ENCODE measurements at regions not wholly inside any gene's neighbourhood (a gene's known extent, or its start where the extent isn't known, plus 50 kb on each side); places are given as distances from the start of the nearest gene placed in this dataset.
A peak's percentile ranks its signal among the peaks of the same experiment; 100 is the strongest.

DNA sequence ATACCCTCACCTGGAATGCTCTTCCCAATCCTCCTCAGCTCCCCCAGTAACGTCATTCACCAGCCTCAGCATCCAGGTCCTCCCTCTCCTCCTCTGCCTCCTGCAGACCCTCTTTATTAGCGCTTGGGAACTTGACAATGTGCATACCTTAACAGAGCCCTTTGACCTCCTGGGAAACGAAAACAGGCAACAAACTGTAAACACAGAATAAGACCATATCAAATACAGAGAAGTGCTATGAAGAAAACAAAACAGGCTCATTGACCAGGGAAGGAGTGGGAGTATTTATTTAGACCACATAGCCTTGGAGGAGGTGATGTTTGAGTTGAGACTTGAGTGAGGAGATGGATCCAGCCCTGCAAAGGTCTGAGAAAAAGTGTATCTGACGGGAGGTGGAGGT lies 107.9 kb upstream of the SLC7A1 start:
- no peak for DNase-seq (ENCODE audit: low read depth)
- no peak overlapping the region for H3K4me3 ChIP-seq (ENCODE audit: low read length)
- TF ChIP-seq, protein P1, sequence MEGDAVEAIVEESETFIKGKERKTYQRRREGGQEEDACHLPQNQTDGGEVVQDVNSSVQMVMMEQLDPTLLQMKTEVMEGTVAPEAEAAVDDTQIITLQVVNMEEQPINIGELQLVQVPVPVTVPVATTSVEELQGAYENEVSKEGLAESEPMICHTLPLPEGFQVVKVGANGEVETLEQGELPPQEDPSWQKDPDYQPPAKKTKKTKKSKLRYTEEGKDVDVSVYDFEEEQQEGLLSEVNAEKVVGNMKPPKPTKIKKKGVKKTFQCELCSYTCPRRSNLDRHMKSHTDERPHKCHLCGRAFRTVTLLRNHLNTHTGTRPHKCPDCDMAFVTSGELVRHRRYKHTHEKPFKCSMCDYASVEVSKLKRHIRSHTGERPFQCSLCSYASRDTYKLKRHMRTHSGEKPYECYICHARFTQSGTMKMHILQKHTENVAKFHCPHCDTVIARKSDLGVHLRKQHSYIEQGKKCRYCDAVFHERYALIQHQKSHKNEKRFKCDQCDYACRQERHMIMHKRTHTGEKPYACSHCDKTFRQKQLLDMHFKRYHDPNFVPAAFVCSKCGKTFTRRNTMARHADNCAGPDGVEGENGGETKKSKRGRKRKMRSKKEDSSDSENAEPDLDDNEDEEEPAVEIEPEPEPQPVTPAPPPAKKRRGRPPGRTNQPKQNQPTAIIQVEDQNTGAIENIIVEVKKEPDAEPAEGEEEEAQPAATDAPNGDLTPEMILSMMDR (conservative IDR thresholded peaks at IDR 0.05; ENCODE audit: low read length), result no peak

DNA sequence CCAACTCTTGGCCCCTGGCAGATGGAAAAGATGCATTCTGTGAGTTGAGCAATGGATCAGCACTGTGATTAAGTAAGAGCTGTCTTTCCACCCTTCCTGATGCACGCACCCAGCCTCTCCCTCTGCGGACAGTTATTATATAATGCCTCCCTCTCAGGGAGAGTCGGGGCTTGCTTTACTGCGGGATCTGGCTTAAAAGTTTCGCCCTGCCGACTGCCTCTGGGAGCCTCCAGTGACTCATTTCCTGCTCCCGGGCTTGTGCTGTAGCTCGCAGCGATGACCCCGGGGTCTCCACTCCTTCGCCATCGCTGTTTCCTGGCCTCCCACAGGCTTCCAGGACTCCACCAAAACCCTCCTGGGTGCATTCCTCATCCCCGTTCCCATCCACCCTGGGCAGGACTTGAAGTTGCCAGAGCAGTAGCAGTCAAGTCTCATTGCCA lies 107.4 kb upstream of the SLC7A1 start:
- peak; percentile 93 for DNase-seq (ENCODE audit: low read depth)
- TF ChIP-seq, protein P1 (conservative IDR thresholded peaks at IDR 0.05; ENCODE audit: low read length), result no peak
- H3K4me3 ChIP-seq (ENCODE audit: low read length), result peak overlapping the region; percentile 15

DNA sequence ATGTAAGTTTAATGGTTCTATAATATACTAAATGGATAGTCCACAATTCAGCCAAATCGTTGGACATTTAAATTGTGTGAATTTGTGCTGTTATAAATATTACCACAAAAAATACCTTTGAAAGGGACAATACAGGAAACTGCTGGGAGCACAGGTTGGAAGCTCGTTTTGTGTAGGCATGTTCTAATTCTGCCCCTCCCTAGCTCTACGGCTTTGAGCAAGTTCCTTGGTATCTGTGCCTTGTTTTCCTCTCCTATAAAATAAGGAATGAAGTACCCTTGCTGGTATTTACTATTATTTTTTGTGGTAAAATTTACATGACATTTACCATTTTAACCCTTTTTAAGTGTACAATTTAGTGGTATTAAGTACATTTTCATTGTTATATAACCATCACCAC lies 102.6 kb upstream of the SLC7A1 start:
- no peak for DNase-seq (ENCODE audit: low read depth)
- no peak overlapping the region for H3K4me3 ChIP-seq (ENCODE audit: low read length)
- TF ChIP-seq, protein P1 (conservative IDR thresholded peaks at IDR 0.05; ENCODE audit: low read length), result no peak

DNA sequence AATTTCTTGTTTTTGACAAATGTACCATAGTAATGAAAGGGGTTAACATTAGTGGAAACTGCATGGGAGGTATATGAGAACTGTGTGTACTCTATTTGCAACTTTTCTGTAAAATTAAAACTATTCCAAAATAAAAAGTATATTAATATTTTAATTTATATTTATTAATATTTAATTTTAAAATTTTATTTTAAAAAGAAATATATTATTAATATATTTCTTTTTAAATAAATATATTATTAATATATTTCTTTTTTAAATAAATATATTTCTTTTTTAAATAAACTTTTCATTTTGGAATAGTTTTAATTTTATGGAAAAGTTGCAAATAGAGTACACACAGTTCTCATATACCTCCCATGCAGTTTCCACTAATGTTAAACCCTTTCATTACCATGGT lies 101.1 kb upstream of the SLC7A1 start:
- TF ChIP-seq, protein P1 (conservative IDR thresholded peaks at IDR 0.05; ENCODE audit: low read length), result no peak
- H3K4me3 ChIP-seq (ENCODE audit: low read length), result no peak overlapping the region
- DNase-seq (ENCODE audit: low read depth), result no peak

DNA sequence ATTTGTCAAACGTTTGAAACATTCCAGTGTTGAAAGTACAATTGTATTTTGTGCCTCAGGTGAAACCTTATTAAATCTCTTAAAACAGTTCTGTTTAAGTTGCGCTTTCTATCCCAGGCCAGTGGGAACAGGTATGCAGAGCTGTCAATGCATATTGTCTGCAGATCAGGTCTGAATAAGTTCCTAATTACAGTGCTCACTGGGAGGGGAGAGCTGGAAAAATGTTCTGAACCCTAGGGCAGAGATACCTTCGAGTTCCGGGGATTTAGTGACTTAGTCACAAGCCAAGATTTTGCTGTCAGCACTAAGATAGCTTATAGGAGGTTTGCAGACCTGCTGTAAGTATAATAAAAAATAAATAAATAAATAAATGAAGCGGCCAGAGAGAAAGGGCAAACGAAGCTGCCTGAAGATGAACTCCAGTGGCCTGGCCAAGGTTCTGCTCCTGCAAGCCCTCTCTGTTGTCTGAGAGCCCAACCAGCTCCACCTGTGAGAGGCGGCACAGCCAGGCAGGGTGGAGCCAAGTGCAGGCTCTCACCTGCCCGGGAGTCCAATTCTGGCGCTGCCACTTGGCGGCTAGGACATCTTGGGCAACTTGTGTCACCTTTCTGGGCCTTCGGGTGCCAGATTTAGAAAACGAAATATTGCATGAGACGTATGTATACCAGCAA lies 97.9 kb upstream of the SLC7A1 start:
- no peak overlapping the region for H3K4me3 ChIP-seq (ENCODE audit: low read length)
- TF ChIP-seq, protein P1 (conservative IDR thresholded peaks at IDR 0.05; ENCODE audit: low read length), result no peak
- no peak for DNase-seq (ENCODE audit: low read depth)

DNA sequence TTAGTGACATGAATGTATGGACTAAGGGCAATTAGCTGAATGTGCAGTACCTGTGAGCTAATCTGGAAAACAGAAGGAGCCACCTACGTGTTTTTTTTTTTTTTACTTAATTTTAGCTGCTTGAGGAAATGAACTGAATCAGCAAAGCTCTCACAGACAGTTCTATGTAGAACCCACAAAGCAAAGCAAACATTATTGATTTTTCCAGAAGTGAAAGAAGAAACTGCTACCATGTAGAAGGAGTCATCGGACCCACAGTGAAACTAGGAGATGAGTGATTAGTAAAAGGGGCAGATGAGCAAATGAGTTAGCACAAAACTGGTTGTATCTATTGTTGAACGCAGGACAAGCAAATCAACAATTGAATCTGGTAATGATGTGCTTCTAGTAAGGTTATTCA lies 94.1 kb upstream of the SLC7A1 start:
- TF ChIP-seq, protein P1 (conservative IDR thresholded peaks at IDR 0.05; ENCODE audit: low read length), result no peak
- DNase-seq (ENCODE audit: low read depth), result no peak
- H3K4me3 ChIP-seq (ENCODE audit: low read length), result no peak overlapping the region

DNA sequence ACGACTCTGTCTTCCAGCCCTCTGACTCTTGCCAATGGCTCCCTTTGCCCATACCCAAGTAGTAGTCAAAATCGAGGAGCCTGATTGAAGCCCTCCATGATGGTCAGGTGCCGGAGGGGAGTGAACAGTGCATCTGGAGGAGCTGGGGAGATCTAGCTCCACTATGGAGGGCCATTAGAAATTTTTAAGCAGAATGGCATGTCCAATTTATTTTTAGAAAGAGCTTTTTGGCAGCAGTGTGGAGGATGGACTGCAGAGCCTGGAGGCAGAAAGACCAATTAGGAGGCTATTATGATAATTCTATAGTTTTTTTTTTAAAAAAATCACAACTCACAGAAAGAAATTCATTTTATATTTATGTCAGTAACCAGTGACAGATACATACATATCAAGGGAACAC lies 92.7 kb upstream of the SLC7A1 start:
- TF ChIP-seq, protein P1 (conservative IDR thresholded peaks at IDR 0.05; ENCODE audit: low read length), result no peak
- DNase-seq (ENCODE audit: low read depth), result no peak
- H3K4me3 ChIP-seq (ENCODE audit: low read length), result no peak overlapping the region
